ENCODE measurements at regions not wholly inside any gene's neighbourhood (a gene's known extent, or its start where the extent isn't known, plus 50 kb on each side); places are given as distances from the start of the nearest gene placed in this dataset.

DNA sequence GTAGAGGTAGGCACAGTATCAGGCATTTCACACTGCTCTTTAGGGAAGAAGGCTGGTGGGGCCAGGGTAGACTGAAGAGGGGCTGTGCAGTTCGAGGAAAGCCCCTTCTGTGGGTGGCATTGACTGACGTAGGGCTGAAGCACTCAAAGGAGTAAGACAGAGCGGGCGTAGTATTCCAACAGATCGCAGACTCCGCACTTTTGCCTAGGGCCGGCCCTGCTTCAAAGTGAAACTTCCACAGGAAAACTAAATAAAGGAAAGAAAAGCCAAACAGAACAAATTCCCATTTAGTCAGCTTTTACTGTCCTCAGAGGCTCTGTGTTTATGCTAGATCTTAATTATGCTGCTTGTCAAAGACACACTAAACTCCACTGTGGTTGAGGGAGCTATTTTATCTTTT lies 493.0 kb upstream of the WWC1 start:
- BruUV-seq (replicated peaks): no TSS peak
- Histone ChIP-seq H3K4me2 (ENCODE audit: low read length) (no peak overlapping the region), H3K9me3 (ENCODE audit: low read length) (no peaks in the 10 kb centered on the region), H3K36me3 (ENCODE audit: insufficient read depth, low read length) (no peaks in the 10 kb centered on the region), H3K9me2 (ENCODE audit: insufficient read depth, low read length) (no peaks in the 10 kb centered on the region), H3K79me2 (ENCODE audit: insufficient read depth, low read depth, low read length) (no peaks in the 10 kb centered on the region), H3K27ac (ENCODE audit: low read depth, low read length, poor library complexity, severe bottlenecking) (no peak overlapping the region), H3K4me1 (ENCODE audit: insufficient read depth, low read length, poor library complexity, severe bottlenecking) (no peaks in the 10 kb centered on the region), H3K4me3 (ENCODE audit: low read depth, low read length, poor library complexity, severe bottlenecking) (no peak overlapping the region), H4K20me1 (ENCODE audit: insufficient read depth, low read length) (no peaks in the 10 kb centered on the region), H2AFZ (ENCODE audit: low read length) (no peak overlapping the region)
- ChIA-PET POLR2A (interaction anchor here (0.7 to 1.2 kb wide), 3 partner anchors 30 to 680 kb away, joined by 3 read pairs; no protein-coding TSS in a partner anchor), CTCF (ENCODE audit: unreplicated experiment) (no interaction called here)
- intact Hi-C loops (cut with micrococcal nuclease; ENCODE audit: unreplicated experiment): no loop called here
- TF ChIP-seq, protein P1, sequence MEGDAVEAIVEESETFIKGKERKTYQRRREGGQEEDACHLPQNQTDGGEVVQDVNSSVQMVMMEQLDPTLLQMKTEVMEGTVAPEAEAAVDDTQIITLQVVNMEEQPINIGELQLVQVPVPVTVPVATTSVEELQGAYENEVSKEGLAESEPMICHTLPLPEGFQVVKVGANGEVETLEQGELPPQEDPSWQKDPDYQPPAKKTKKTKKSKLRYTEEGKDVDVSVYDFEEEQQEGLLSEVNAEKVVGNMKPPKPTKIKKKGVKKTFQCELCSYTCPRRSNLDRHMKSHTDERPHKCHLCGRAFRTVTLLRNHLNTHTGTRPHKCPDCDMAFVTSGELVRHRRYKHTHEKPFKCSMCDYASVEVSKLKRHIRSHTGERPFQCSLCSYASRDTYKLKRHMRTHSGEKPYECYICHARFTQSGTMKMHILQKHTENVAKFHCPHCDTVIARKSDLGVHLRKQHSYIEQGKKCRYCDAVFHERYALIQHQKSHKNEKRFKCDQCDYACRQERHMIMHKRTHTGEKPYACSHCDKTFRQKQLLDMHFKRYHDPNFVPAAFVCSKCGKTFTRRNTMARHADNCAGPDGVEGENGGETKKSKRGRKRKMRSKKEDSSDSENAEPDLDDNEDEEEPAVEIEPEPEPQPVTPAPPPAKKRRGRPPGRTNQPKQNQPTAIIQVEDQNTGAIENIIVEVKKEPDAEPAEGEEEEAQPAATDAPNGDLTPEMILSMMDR (conservative IDR thresholded peaks at IDR 0.05; ENCODE audit: low read length): no peak
- TF ChIP-seq EZH2phosphoT487 (IDR thresholded peaks at IDR 0.05; ENCODE audit: borderline replicate concordance, low read depth, low read length): no peak
- no peak for DNase-seq (ENCODE audit: low spot score)

DNA sequence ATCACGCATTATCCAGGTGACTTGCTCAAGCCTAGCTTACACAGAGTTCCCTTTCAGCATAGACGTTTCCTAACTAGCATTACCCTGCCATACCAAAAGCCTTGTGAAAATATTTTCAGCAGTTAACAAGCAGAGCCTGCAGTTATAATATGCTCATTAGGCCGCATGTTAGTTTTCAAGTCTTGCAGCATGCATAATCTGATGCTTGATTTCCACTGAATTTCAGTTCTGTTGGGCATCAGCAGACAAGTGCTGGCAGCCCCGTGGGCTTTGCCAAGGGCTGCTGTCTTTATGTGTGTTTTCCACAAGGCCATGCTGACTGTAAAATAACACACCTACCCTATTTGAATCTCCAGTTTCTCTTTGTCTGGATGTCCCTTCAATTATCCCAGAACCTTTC lies 491.0 kb upstream of the WWC1 start:
- Histone ChIP-seq H3K4me2 (ENCODE audit: low read length) (no peak overlapping the region), H3K36me3 (ENCODE audit: insufficient read depth, low read length) (no peaks in the 10 kb centered on the region), H4K20me1 (ENCODE audit: insufficient read depth, low read length) (no peaks in the 10 kb centered on the region; the same call in 1 of the 2 replicates), H3K4me3 (ENCODE audit: low read depth, low read length, poor library complexity, severe bottlenecking) (no peak overlapping the region), H3K9me2 (ENCODE audit: insufficient read depth, low read length) (no peaks in the 10 kb centered on the region), H3K79me2 (ENCODE audit: insufficient read depth, low read depth, low read length) (no peaks in the 10 kb centered on the region), H3K4me1 (ENCODE audit: insufficient read depth, low read length, poor library complexity, severe bottlenecking) (no peaks in the 10 kb centered on the region), H2AFZ (ENCODE audit: low read length) (no peak overlapping the region), H3K9me3 (ENCODE audit: low read length) (no peaks in the 10 kb centered on the region), H3K27ac (ENCODE audit: low read depth, low read length, poor library complexity, severe bottlenecking) (no peak overlapping the region)
- POLR2A ChIA-PET: no interaction called here
- intact Hi-C loops (cut with micrococcal nuclease; ENCODE audit: unreplicated experiment): no loop called here
- no TSS peak for BruUV-seq (replicated peaks)
- TF ChIP-seq EZH2phosphoT487 (IDR thresholded peaks at IDR 0.05; ENCODE audit: borderline replicate concordance, low read depth, low read length): no peak
- TF ChIP-seq, protein P1 (conservative IDR thresholded peaks at IDR 0.05; ENCODE audit: low read length): no peak
- no peak for DNase-seq (ENCODE audit: low spot score)
- CTCF ChIA-PET (ENCODE audit: unreplicated experiment): no interaction called here

DNA sequence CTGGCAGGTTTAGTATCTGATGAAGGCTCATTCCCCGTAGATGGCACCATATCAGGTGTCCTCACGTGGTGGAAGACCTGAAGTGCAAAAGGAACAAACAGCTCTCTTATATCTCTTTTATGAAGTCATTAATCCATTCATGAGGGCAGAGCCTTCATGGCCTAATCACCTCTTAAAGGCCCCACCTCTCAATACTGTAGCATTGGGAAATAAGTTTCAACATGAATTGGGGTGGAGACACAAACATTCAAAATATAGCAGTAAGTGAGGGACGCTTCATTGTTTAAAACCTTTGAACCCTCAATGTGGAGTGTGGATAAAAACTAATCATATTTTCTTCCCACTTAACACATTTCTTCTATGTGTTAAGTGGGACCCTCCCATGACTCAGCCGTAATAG lies 489.4 kb upstream of the WWC1 start:
- no peak overlapping the region for H3K27ac ChIP-seq (ENCODE audit: low read depth, low read length, poor library complexity, severe bottlenecking)
- ChIA-PET CTCF (ENCODE audit: unreplicated experiment) (no interaction called here), POLR2A (no interaction called here)
- no peak overlapping the region for H2AFZ ChIP-seq (ENCODE audit: low read length)
- H3K9me3 ChIP-seq (ENCODE audit: low read length): no peaks in the 10 kb centered on the region
- DNase-seq (ENCODE audit: low spot score): no peak
- H3K9me2 ChIP-seq (ENCODE audit: insufficient read depth, low read length): no peaks in the 10 kb centered on the region
- no peak for TF ChIP-seq EZH2phosphoT487 (IDR thresholded peaks at IDR 0.05; ENCODE audit: borderline replicate concordance, low read depth, low read length)
- TF ChIP-seq, protein P1 (conservative IDR thresholded peaks at IDR 0.05; ENCODE audit: low read length): no peak
- H3K36me3 ChIP-seq (ENCODE audit: insufficient read depth, low read length): no peaks in the 10 kb centered on the region
- intact Hi-C loops (cut with micrococcal nuclease; ENCODE audit: unreplicated experiment): no loop called here
- no peaks in the 10 kb centered on the region for H3K79me2 ChIP-seq (ENCODE audit: insufficient read depth, low read depth, low read length)
- no peaks in the 10 kb centered on the region; the same call in 1 of the 2 replicates for H4K20me1 ChIP-seq (ENCODE audit: insufficient read depth, low read length)
- H3K4me3 ChIP-seq (ENCODE audit: low read depth, low read length, poor library complexity, severe bottlenecking): no peak overlapping the region
- no peak overlapping the region for H3K4me2 ChIP-seq (ENCODE audit: low read length)
- no peaks in the 10 kb centered on the region for H3K4me1 ChIP-seq (ENCODE audit: insufficient read depth, low read length, poor library complexity, severe bottlenecking)
- BruUV-seq (replicated peaks): no TSS peak
